GM19043 (cell line): ENCODE measurements at regions not wholly inside any gene's neighbourhood (a gene's known extent, or its start where the extent isn't known, plus 50 kb on each side); places are given as distances from the start of the nearest gene placed in this dataset.

Experiments used
- ATAC-seq: cut with Tn5 transposase; IDR thresholded peaks from one replicate; pipeline ENCODE4 v1.9.1; 2021; ENCODE audit warnings: low read depth; ENCODE audit not compliant: unreplicated experiment

- no peak for ATAC-seq
Measured at GRCh38 chr15:92294759-92295158, 98.9 kb upstream of the ST8SIA2 start.

- ATAC-seq = no peak
Measured at GRCh38 chr15:92304223-92304975, 89.3 kb upstream of the ST8SIA2 start.

GRCh38 chr15:92305343-92305742 is 88.3 kb upstream of the ST8SIA2 start:
- ATAC-seq = no peak

- ATAC-seq = no peak
Measured at GRCh38 chr15:92306663-92307062, 87.0 kb upstream of the ST8SIA2 start.

GRCh38 chr15:92315144-92315543 is 78.5 kb upstream of the ST8SIA2 start:
- ATAC-seq = no peak

- ATAC-seq = no peak
Measured at GRCh38 chr15:92315595-92316211, 78.0 kb upstream of the ST8SIA2 start.

GRCh38 chr15:92316586-92317295 is 76.9 kb upstream of the ST8SIA2 start:
- ATAC-seq = no peak

- ATAC-seq = no peak
Measured at GRCh38 chr15:92320012-92320699, 73.5 kb upstream of the ST8SIA2 start.

GRCh38 chr15:92322566-92323355 is 70.9 kb upstream of the ST8SIA2 start:
- no peak for ATAC-seq

- no peak for ATAC-seq
Measured at GRCh38 chr15:92323525-92323924, 70.2 kb upstream of the ST8SIA2 start.

- no peak for ATAC-seq
Measured at GRCh38 chr15:92324101-92324963, 69.3 kb upstream of the ST8SIA2 start.

GRCh38 chr15:92326236-92326635 is 67.4 kb upstream of the ST8SIA2 start:
- no peak for ATAC-seq

- ATAC-seq = no peak
Measured at GRCh38 chr15:92327033-92327432, 66.6 kb upstream of the ST8SIA2 start.

- no peak for ATAC-seq
Measured at GRCh38 chr15:92328207-92328606, 65.5 kb upstream of the ST8SIA2 start.

GRCh38 chr15:92332125-92332899 is 61.4 kb upstream of the ST8SIA2 start:
- ATAC-seq = no peak

- no peak for ATAC-seq
Measured at GRCh38 chr15:92333709-92334108, 60.0 kb upstream of the ST8SIA2 start.

GRCh38 chr15:92336419-92336987 is 57.2 kb upstream of the ST8SIA2 start:
- ATAC-seq = no peak

- no peak for ATAC-seq
Measured at GRCh38 chr15:92339361-92339760, 54.3 kb upstream of the ST8SIA2 start.
